Left colon (tissue), 2 donors: ENCODE measurements at regions not wholly inside any gene's neighbourhood (a gene's known extent, or its start where the extent isn't known, plus 50 kb on each side); places are given as distances from the start of the nearest gene placed in this dataset.
"Not testable (repeated sequence)": the region's sequence is repeated elsewhere in the genome, so short reads cannot be mapped to it uniquely, and the experiment has no call there.

Experiments
- ATAC-seq: fragments of 200-7000 bp; cut with Tn5 transposase; one replicate; pipeline ENCODE4 v1.9.1; 2020; ENCODE audit warnings: mild to moderate bottlenecking, moderate library complexity
- DNase-seq, 2 donors: peaks; one replicate each; pipeline ENCODE4 v3.0.0-alpha.2; 2020
- intact Hi-C, 2 donors: fragments of 100-400 bp; cut with DNase I in 1 of 2; cut with micrococcal nuclease in 1 of 2; formaldehyde crosslinking; loops; one replicate each; pipeline versions ENCODE4 v1.11.2 to v1.14.0; 2022; cut with DNase I, micrococcal nuclease
- donor health status: DM: no; HTN: no; CAD: no.
- donor health status: DM: yes; HTN: yes; CAD: no.

DNA sequence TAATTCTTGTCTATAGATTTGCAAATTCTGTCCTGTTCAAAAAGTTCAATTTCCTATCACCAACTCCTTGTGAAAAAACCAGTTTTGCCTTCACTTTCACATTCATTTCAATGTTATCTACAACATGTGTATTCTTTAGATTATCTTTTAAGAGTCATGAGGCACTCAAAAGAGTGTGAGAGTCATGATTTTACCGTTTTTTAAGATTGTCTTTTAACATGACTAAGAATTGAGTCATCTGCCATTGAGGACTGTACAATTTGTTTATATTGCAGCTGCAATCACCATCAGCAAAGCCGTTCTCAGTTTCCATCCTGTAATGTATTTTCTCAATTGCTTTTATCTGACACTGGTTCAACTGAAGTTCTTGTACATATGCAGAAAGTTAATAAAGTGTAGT, 275.8 kb downstream of the LNPK start:
- no peak for DNase-seq
- ATAC-seq, result peak; percentile 15
- intact Hi-C loops, result no loop called here

DNA sequence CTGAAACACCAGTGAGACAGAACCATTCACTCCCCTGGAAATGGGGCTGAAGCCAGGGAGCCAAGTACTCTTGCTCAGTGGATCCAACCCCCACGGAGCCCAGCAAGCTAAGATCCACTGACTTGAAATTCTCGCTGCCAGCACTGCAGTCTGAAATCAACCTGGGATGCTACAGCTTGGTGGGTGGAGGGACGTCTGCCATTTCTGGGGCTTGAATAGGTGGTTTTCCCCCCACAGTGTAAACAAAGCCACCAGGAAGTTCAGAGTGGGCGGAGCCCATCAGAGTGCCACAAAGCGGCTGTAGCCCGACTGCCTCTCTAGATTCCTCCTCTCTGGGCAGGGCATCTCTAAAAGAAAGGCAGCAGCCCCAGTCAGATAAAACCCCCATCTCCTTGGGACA, 292.8 kb downstream of the LNPK start:
- intact Hi-C loops, result no loop called here
- ATAC-seq, result no peak
- DNase-seq, result no peak

DNA sequence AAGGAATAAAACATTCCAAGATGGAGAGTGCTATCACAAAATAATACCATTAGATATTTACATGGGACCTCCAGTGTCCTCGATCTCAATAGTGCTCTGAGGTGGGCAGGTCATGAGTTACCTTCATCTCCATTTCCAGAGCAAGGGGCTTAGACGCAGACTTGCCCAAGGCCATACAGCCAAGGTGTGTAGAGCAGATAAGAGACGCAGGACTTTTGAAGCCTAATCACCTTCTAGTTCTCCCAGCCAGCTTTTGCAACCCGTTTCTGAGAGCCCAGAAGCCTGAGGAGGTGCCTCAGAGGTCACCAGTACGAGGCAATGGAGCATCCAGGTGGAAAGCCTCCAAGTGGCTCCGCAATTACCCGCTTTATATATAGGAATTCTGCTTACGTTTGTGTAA, 294.7 kb downstream of the LNPK start:
- intact Hi-C loops, result no loop called here
- ATAC-seq (no peak), DNase-seq (no peak)

DNA sequence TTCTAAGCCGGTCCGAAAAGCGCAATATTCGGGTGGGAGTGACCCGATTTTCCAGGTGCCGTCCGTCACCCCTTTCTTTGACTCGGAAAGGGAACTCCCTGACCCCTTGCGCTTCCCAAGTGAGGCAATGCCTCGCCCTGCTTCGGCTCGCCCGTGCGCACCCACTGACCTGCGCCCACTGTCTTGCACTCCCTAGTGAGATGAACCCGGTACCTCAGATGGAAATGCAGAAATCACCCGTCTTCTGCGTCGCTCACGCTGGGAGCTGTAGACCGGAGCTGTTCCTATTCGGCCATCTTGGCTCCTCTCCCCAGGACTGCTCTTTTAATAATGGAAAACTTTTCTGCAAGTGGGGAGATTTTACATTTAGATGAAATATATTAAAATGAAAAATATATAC, 297.5 kb downstream of the LNPK start:
- DNase-seq, ATAC-seq, intact Hi-C loops: not testable (repeated sequence)

DNA sequence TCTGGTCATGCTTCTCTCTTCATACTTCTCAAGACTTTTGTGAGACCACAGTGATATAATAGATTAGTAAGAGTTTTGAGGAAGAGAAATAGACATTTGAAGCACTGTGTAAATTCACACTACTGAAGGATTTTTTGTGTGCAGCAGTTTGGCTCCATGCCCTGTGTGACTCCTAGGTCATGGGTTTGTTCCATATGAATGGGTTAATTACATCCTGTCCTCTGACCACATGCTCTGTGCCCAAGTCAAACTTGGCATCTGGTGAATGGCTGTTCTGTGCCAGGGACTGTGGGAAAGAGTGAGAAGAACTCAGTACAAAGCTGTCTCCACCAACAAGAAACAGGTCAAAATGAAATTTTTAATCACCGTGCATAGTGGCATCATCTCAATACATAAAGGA, 304.0 kb downstream of the LNPK start:
- ATAC-seq (no peak), DNase-seq (no peak)

DNA sequence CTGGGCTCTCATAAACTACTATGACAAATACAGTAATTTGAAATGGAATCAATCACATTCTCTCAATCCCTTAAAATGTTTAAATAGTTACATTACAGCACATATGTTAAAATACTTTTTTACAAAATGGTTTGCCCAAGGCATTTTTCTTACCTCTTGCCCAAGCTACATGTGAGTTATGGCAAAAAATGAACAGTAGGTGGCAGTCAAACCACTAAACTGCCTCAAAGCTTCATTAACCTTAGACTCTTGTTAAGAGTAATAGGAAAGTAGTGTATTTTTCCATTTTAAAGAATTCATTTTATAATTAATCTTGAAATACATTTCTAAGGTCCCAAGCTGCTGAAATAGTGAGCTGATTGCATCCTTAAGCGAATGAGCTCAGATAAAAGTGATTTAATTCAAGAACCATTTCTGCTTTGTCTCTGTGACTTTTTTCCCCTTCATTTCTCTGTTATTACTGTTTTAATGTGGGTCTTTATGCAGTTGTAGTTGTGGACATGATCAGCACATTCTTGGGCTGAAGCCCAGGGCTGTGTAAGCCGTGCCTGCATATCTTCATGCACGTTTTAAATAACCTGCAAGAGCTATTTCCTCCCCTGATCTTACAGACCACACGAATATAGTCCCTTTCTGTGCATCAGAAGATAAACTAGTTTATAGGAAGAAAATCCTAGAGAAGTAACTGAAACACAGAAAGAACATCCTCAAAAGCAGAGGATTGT, 311.8 kb downstream of the LNPK start:
- intact Hi-C loops, result loop anchor here in 1 of 2 donors (5.0 kb wide), 1 partner anchor 407 kb away; the partner anchor contains the start of gene HOXD12
- ATAC-seq, result peak; percentile 72
- no peak for DNase-seq

More for the DNA sequence above, 304.0 kb downstream of the LNPK start:
- intact Hi-C loops, result no loop called here

DNA sequence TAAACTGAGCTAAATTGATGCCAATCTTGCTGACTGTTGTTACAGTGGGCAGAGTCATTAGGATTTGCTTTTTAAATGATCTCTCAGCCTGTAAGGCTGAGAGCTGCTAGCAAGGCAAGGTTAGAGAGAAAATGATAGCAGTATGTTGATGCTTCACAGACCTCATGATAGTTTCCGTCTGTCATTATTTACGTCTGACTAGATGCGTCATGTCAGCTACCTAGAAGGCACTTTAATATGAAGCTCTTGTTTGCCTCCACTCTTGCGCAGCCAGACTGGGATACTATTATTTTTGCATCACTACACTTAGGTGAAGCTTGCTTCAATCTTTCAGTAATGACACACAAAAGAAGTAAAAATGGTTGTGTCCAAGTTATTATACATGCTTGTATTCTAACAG, 313.8 kb downstream of the LNPK start:
- no peak for ATAC-seq
- no peak for DNase-seq
- intact Hi-C loops, result loop anchor here (5.0 to 10.0 kb wide), 2 partner anchors 394 to 407 kb away; partner anchors contain the start of genes EVX2 (in 1 of the 2), HOXD12 (in 1 of the 2) and HOXD13 (in 1 of the 2)

DNA sequence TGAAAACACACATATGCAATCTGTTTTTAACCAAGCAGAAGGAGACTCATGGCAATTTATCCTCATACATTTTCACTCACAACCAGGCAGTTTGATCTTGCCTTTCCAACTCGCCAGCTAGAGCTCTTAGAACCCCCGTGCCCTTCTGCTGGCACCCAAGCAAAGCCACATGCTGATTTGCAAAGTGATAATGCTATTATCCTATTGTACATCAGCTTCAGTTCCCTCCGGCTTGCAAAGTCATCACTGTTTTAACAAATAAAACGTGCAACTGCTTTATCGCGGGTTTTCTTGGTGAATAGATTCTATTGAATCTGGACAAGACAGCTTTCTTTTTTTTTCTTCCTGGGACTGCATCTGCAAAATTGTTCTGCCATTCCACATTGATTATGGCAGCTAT, 314.6 kb downstream of the LNPK start:
- intact Hi-C loops, result loop anchor here (5.0 to 10.0 kb wide), 2 partner anchors 395 to 407 kb away; partner anchors contain the start of genes EVX2 (in 1 of the 2), HOXD12 (in 1 of the 2) and HOXD13 (in 1 of the 2)
- ATAC-seq (no peak), DNase-seq (no peak)

DNA sequence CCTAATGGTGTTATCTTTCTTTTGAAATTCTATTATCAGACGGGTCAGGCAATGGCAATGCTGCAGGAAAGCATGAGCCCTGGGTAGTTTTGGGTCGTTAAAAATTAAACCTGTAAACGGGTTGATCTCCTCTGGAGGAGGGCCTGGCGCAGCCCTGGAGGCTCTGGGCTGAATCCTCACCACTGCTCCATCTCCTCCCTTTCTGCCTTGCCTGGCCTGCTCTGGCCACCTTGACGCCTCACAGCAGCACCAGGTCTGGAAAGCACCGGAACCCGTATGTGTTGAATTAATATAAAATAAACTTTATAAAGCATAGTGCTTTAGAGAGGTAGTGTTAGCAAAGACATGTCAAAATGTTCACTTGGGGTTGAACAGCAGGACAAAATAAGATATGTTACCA, 316.1 kb downstream of the LNPK start:
- no peak for DNase-seq
- intact Hi-C loops, result loop anchor here (5.0 to 10.0 kb wide), 2 partner anchors 396 to 409 kb away; partner anchors contain the start of genes EVX2 (in 1 of the 2), HOXD12 (in 1 of the 2) and HOXD13 (in 1 of the 2)
- no peak for ATAC-seq

DNA sequence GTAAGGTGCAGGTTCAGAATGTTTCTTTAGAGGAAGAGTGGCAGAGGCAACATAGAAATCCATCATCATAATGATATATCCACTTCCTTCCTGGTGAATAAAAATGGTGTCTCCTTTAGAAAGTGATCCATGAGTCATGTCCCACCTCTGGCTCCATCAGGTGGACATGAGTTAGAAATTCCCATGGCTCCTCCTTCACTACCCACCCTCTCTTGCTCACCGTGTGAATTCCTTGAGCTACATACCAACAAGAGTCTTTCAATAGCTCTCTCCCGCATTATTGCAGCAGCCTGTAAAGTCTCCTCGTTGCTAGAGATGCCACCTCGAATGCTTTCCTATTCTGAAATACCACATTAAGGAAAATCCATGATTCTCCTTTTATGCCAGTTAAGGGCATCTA, 317.6 kb downstream of the LNPK start:
- intact Hi-C loops, result loop anchor here in 1 of 2 donors (10.0 kb wide), 1 partner anchor 410 kb away; the partner anchor contains the start of genes HOXD12 and HOXD13
- DNase-seq (no peak), ATAC-seq (peak; percentile 30)

DNA sequence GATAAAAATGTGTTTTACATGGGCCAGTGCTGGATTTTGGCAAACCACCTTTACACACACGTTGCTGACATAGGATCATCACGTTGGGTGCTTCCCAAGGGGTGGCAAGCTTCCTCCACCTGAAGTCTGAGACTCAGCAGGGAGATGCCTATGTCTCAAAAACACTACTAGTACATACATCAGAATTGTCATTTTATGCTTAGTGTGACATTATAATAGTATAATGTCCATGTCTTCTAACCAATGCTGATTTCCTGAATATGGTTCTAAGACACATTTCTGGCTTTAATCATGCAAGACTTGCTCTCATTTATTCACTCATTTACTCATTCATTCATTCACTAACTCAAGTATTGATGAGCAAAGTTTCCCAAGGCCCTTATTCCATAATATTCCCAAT, 322.3 kb downstream of the LNPK start:
- intact Hi-C loops, result loop anchor here in 1 of 2 donors (10.0 kb wide), 1 partner anchor 415 kb away; the partner anchor contains the start of genes HOXD12 and HOXD13
- no peak for DNase-seq
- ATAC-seq, result no peak

DNA sequence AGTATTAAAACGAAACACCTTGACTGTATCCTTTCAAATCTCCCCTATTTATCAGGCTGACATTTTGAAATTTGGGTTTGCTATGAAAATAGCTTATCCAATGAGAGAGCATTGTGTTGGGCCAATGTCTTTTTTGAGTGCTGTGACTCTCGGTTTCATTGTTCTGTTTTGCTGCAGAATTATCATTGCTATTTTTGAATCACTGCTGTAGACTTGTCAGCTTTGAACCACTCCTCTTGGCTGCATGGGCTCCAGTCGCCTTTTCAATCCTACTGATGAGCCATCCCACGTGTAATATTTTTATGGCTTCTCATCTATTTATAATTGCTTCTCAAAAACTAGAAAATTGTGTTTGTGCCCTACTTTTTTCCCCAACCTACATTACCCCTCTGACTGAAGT, 322.8 kb downstream of the LNPK start:
- intact Hi-C loops, result no loop called here
- DNase-seq (no peak), ATAC-seq (no peak)

DNA sequence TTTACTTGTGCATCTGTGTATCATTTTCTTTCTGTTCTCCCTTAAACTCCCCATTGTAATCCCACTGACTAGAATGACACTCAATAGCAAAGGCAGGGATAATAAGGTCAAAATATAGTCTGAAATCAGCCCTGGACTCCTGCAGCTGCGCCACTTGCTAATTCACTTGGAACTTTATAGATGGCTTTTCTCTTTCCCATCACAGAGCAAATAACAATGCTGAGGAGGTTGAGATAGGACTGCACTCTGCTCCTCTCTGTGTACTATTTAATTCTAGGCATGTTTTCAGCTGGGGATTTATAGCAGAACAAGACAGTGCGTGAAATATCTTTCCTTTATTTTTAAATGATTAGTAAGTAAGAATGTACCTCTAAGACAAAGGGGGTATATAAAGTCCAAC, 324.2 kb downstream of the LNPK start:
- no peak for ATAC-seq
- no peak for DNase-seq
- intact Hi-C loops, result no loop called here

DNA sequence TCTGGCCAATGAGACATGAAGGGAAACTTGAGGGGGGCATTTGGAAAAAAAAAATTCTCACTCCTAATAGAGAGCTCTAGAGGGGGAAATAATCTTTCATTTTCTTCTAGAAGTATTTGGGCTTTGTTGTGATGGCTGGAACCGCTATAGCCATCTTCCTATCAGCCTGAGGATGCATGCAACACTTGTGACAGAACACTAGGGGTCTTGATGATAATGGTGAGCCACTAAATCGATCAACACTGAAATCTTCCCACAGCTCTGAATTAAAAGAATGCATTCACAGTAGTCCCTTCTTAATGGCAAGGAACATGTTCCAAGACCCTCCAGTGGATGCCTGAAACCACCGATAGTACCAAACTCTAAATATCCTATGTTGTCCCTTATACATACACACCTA, 325.3 kb downstream of the LNPK start:
- ATAC-seq (no peak), DNase-seq (no peak)
- intact Hi-C loops, result no loop called here

DNA sequence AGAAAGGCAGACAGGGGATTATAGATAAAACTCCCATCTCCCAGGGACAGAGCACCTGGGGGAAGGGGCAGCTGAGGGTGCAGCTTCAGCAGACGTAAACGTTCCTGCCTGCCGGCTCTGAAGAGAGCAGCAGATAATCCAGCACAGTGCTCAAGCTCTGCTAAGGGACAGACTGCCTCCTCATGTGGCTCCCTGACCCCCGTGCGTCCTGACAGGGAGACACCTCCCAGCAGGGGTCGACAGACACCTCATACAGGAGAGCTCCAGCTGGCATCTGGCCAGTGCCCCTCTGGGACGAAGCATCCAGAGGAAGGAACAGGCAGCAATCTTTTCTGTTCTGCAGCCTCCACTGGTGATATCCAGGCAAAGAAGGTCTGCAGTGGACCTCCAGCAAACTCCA, 333.3 kb downstream of the LNPK start:
- intact Hi-C loops, ATAC-seq, DNase-seq: not testable (repeated sequence)

DNA sequence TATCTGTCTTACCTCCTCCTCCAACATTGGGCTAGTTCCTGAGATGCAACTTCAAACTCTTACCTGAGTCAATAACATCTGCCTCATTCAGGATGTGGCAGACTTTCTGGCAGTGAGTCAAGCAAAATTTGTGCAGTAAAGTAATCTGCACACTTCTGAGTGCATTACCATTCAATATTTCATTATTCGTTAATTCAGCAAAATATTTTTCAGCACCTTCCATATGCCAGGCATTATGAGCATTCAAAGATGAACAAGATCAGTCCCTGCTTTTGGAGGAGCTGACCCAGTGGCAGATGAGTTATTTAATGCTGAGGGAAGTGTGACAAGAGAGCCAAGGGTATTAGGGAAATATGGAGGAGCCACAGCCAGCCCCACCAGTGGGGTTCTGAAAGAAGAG, 339.7 kb downstream of the LNPK start:
- no peak for DNase-seq
- ATAC-seq, result no peak
- intact Hi-C loops, result no loop called here

DNA sequence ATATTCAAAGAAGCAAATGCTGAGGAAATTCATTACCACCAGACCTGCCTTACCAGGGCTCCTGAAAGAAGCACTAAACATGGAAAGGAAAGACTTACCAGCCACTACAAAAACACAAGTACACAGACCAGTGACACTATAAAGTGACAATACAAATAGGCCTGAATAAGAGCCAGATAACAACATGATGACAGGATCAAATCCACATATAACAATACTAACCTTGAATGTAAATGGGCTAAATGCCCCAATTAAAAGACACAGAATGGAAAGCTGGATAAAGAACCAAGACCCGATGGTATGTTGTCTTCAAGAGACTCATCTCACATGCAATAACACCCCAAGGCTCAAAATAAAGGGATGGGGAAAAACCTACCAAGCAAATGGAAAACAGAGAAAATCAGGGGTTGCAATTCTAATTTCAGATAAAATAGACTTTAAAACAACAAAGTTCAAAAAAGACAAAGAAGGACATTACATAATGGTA, 353.4 kb downstream of the LNPK start:
- intact Hi-C loops, result no loop called here
- ATAC-seq (no peak), DNase-seq (no peak)

DNA sequence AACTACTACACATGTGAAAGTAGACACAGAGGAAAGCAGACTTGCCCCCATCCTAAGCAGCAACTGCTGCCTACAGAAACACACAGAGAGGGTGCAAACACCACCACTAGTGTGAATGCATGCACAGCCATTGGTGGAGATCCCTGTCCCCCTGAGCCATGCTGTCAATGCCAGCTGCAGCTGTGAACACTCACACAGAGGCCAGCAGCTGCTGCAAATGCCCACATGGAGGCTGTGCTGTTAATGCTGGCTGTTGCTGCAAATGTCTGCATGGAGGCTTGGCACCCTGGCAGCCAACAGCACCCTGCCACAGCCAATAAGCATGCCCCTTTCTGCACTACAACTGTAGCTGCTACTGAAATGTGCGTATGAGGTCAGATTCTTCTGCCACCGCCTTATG, 355.0 kb downstream of the LNPK start:
- intact Hi-C loops, result no loop called here
- DNase-seq (no peak), ATAC-seq (no peak)

DNA sequence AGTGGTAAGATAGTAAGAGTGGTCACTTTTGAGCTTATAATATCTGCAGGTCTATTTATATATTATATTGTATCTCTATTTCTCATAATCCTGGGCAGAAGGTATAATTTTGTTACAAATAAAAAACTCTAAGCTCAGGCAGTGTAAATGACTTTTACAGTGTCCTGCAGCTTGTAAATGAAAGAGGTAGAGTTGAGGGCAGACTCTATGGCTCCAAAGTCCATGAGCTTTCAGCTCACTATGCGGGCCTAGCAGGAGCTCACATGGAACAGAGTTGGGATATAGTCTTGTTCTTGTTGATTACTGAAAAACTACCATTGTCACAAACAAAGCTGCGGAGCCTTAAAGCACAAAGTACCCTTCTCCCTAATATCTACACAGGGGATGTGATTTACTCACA, 361.4 kb downstream of the LNPK start:
- intact Hi-C loops, result no loop called here
- peak; percentile 100 for ATAC-seq
- peak in 1 of 2 donors; percentile 19 for DNase-seq

DNA sequence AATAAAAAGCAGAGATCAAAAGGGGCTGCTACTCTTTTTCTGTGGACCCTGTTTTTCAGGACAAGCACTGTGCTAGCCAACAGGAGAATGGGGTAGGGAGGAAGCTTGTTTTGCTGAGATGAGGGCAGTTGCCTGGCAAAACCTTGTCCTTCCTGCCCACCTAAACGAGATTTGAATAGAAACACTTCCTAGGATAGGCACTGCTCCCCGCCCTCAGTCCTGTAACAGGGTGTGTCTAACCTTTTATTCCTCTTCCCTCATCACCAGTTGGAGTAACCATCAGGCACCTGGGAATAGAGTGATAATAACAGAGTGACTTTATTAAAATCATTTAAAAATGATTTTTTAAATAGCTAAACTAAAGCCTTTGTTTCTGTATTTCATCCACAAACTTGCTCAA, 368.8 kb downstream of the LNPK start:
- intact Hi-C loops, result no loop called here
- ATAC-seq (peak; percentile 72), DNase-seq (peak in 1 of 2 donors; percentile 37)
